SK-MEL-5 (cell line): ENCODE measurements at regions not wholly inside any gene's neighbourhood (a gene's known extent, or its start where the extent isn't known, plus 50 kb on each side); places are given as distances from the start of the nearest gene placed in this dataset.
A peak's percentile ranks its signal among the peaks of the same experiment; 100 is the strongest.
"Not testable (repeated sequence)": the region's sequence is repeated elsewhere in the genome, so short reads cannot be mapped to it uniquely, and the experiment has no call there.

ENCODE experiments used
- DNase-seq: peaks from one replicate; pipeline ENCODE4 v3.0.0-alpha.2; 2016; ENCODE audit warnings: low read depth, low spot score
- in situ Hi-C: cut with HindIII; loops from 2 replicates; pipeline ENCODE4 v1.10.0; 2016; ENCODE audit warnings: low sequenced_read_pairs, high pct_unique_total_duplicates, low pct_unique_long_range_greater_than_20kb

DNA sequence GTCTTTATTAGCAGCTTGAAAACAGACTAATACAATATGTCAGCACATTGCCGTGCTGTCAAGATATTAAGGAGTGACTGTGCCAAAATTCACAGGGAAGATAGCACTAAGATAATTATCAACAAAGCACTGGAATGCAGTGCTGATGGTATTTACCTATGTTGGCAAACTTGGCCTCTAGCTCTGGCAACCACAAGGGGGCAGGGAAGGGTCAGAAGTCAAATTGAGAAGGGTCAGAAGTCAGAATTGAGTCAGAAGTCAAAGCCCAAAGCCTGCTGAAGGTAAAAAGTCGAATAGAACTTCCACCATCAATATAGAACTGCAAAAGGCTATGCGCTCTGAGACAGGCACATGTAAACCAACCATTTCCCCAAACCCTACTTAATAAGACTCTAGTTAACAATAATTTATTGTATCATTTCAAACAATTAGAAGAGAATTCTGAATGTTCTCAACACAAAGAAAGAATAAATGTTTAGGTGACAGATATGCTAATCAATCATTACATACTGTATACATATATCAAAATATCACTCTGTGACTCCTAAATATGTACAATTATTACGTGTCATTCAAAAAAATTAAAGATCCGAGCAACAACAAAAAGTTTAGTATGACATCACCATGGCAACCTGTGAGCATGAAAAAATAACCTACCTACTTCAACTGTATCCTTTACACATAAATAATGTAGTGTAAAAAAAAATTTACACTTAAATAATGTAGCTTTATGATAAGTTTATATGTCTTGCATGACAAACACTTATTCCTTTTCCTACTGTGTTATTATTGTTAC is 916.1 kb downstream of the KCNJ2 start:
- peak; percentile 72 for DNase-seq
- in situ Hi-C loops, result no loop called here

DNA sequence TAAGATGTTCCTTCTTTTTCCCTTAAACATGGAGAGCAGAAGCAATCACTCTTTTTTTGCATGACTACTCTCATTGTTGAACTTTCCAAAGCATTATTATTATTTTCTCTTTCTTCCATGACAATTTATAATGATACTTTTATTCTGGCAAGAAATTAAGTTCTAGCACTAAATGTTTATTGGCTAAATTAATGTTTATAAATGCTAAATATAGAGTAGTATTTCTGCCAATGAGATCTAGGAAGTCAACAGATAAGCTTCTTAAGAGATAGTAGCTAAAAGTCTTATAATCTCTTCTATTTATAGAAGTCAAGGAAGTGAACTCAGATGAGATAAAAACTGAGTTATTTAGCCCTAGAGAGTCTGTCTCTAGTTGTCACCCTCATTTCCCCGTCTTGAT is 920.1 kb downstream of the KCNJ2 start:
- in situ Hi-C loops, result no loop called here

DNA sequence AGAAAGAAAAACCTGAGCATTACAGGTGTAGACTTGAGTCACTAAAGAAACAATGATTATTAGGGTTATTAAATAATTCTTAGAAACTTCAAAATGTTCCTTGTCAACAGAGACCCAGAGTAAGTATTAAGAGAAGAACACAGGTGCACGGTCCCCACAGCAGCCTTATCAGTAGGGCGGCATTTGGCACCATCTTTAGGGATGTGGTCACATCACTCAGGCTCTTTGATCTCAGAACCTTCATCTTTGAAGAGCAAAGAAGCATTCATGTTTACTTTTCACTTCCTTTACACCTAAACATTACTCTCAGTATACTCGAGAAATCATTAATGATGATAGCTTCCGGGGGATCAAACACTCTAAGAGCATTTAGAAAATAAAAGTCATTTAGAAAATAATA is 928.7 kb downstream of the KCNJ2 start:
- in situ Hi-C loops, result no loop called here
- no peak for DNase-seq

More for the DNA sequence above, 920.1 kb downstream of the KCNJ2 start:
- no peak for DNase-seq

DNA sequence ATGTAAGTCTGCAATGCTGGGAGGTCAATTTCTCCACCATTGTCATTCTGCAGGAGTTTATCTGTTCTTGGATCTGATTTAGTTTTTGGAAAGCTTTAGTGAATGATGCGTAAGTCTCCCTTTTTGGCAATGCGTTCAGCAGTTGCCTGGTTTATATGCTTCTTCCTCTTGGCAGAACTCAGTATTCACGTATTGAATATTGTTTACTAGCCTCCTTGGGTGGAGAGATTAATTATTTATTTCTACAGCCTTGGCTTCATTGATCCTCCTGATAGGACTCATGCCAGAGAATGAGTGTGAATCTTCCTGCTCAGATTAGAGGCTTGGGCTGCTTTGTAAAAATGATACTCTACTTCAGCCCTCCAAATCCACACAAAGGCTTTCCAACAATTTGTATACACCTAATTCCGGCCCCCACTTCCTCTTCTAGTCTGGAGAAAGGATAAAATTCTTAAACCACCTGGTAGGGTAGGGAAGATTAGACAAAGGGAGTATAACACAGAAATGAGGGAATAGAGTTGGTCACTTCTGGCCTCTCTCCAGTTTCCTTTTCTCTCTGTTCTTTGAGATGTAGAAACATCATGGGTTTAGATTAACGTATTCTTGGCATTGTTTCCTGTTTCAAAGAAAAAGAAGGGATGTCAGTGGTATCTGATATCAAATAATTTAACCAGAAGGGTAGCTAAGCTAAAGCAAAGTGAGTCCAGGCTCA is 929.8 kb downstream of the KCNJ2 start:
- in situ Hi-C loops, result no loop called here
- DNase-seq, result no peak

DNA sequence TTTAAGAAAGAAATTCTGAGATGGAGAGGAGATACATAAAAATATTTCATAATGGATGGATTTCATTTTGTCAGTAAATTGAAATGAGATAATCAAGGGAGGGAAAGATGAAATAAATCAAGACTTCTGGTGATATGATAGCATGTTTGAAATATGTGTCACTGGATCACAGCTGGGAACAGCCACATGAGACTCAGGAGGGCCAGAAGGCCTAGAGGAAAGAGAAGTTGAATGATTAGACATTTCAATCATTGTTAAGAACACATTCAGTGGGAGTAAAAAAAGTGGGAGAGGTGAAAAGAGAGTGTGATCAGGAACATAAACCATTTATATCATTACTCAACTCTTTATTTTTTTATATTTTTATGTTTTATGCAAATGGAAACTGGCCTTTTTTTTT is 933.4 kb downstream of the KCNJ2 start:
- in situ Hi-C loops, result no loop called here
- DNase-seq, result no peak

DNA sequence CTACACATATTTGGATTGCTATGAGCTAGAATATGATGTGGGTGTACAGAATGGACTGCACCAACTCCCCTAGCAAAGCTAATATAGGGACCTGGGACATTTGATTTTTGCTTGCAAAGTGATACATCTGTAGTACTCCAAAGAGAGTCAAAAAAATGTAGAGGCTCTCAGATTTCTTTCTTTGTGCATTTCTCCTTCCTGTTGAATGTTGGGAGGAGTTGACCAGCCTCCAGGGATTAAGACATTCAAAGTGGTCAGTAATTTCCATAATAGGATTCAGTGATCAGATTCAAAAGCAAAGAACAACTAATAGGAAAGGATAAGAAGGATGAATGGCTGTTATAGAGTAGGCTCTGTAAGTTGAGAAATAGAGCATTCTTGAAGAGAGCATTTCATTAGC is 934.9 kb downstream of the KCNJ2 start:
- in situ Hi-C loops, result no loop called here
- DNase-seq, result no peak

DNA sequence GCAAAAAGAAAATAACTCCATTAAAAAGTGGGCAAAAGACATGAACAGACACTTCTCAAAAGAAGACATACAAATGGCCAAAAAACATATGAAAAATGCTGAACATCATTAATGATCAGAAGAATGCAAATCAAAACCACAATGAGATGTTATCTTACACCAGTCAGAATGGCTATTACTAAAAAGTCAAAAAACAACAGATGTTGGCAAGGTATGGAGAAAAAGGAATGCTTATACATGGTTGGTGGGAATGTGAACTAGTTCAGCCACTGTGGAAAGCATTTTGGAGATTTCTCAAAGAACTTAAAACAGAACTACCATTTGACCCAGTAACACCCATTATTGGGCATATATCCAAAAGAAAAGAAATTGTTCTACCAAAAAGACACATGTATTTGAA is 936.7 kb downstream of the KCNJ2 start:
- DNase-seq, in situ Hi-C loops: not testable (repeated sequence)

DNA sequence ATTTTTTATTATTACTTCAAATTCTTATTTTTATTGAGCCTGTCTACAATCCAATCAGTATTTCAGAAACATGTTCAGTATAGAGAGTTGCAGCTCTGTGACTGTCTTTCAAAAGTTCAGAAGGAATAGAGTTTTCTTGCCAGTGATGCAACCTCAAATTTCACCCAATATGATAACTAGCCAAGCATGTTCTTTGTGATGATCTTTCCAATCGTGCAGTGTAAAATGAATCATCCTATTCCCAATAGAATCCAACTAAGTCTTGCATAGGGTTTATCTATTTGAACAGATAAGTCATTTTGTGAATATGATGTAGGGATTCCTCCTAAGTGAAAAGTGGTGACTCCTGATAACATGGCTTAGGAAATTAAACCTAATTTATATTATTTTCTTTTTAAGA is 937.8 kb downstream of the KCNJ2 start:
- in situ Hi-C loops, result no loop called here
- no peak for DNase-seq

DNA sequence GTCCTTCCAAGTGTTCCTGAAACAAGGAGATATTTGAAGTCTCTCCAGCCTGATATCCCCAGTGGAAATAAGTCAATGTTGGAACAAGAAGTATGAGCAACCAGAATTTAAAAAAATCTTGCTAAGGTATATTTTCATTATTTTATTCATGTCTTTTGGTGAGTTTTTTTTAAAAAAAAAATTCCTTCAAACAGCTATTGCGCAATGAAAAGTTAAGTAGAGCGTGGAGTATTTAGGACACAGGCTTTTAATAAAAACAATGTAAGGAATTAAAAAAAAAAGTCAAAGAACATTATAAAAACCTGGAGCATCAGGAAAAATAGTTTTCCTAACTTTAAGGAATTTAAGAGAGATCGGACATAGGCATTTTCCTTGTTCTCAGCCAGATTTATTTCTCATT is 940.4 kb downstream of the KCNJ2 start:
- no peak for DNase-seq
- in situ Hi-C loops, result no loop called here

DNA sequence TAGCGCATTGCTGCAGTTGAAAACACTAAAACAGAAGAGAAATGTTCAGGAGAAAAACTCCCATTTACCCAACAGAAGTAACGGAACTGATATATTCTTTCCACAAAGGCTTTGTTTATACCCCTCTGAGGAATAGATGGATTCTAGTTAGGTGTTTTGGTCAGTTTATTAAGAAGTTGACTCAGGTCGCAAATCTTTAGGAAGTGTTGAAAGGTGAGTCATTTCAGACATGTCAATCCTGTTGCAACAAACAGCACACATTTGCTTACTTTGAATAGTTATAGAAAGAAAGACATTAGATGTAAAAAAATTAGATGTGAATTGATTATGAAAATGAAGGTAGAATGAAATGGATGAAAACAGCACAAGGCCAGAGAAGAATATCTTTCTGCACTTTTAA is 941.0 kb downstream of the KCNJ2 start:
- DNase-seq, result no peak
- in situ Hi-C loops, result no loop called here

DNA sequence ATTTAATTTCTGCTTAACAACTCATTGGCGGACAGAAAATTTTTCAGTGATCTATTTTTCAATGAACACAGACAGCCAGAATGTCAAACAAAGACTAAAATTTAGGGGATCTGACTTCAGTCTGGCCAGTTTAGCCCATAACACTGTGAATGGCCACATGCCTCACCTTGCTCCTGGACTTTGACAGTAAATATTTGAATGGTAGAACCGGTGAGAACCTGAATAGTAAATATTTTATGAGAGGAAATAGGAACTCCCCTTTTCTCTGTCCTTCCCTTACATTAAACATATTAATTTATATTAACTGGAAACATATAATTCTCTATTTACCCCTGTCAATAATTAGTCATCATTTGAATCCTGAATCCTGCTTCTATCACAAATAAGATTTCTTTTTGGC is 942.1 kb downstream of the KCNJ2 start:
- in situ Hi-C loops, result no loop called here
- DNase-seq, result no peak

DNA sequence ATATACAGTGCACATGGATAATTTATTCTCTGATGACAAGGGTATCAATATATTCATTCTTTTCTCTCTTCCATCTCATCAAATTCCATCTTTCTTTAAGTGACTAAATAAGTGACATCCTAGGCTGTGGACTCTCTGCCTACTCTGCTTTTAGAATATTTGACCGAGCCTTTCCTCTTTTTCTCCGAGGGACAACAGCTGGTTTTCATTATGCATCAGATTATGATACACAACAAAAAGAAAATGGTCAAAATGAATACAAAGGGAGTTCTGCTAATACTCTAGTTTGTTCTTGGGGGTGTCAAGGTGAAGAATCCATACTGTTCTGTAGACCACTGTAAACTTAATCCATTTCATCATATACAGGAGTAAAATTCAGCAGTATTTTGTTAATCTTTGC is 942.6 kb downstream of the KCNJ2 start:
- in situ Hi-C loops, result no loop called here
- DNase-seq, result no peak

DNA sequence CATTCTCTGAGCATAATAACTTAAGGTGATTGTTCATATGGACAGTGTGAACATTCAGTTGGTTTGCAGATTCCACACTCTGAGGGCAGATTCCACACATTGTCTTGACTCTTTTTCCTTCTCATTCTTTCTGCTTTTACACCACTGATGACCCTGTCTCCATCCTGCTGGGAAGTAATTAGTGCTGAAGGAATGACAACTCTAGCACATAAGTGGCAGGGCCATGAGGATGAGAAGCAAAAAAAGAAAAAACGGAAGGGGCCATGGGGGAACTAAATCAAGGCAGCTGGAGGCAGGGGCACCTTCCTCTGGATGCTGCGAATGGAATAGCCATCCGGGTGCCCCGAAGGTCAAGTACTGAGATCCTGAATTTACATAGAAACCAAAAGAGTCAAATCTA is 944.0 kb downstream of the KCNJ2 start:
- in situ Hi-C loops, result no loop called here
- no peak for DNase-seq

DNA sequence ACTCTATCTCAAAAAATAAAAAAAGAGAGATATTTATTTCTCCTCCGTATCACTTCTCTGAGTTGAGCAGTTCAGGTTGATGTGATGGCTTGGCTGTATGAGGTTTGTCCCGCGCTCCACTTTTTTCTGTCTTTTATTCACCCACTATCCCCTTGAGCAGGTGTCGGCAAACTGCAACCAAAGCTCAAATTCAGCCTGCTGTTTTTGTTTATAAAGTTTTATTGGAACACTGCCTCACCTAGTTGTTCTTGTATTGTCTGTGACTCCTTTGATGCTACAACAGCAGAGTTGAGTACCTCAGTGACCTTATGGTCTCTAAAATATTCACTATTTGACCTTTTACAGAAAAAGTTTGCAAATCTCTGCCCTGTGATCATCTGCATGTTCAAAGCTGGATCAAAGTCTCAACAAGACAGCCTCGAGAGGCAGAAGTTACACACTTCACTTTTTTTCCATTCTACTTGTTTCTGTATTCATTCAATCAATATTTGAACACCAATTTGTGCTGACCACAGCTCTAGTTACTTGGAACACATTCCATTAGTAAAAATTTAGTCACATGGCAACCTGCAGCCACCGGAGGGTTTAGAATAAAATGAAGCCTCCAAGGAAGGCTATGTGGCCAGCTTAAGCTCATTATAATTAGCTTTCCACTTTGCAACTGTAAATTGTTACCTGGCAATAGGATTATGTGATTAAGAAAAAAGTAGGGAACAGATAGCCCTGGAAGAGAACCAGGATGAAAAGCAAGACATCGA is 945.8 kb downstream of the KCNJ2 start:
- in situ Hi-C loops, result no loop called here
- DNase-seq, result no peak

DNA sequence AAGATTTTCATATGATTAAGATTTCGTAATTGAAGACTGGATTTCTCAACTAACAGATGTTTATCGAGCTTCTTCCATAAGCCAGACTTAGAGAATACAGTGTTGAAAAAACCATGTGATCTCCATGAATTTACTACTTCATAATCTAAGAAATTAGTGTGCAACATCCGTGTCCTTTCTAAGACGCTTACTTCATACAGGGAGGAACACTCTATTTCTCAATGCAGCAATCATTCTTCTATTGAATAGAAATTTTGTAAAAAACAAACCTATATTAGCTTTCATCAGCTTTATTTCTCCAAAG is 946.3 kb downstream of the KCNJ2 start:
- DNase-seq, result no peak
- in situ Hi-C loops, result no loop called here

DNA sequence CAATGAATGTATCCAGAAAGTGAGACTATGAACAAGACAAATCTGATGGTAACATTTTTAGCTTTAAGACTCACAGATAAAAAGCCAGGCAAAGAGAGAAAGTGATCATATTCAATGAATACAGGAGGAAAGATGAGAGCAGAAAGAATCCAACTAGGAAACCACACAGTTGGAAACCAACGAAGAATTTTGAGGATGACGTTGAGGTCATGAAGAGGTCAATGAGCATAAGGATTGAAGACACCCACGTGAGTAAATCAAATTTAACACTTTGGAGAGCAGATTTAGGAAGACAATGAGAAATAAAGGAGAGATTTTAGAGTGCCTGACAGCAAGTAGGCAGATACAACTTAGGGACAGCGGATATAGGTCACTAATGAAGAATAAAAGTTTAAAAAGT is 948.1 kb downstream of the KCNJ2 start:
- no peak for DNase-seq
- in situ Hi-C loops, result no loop called here

DNA sequence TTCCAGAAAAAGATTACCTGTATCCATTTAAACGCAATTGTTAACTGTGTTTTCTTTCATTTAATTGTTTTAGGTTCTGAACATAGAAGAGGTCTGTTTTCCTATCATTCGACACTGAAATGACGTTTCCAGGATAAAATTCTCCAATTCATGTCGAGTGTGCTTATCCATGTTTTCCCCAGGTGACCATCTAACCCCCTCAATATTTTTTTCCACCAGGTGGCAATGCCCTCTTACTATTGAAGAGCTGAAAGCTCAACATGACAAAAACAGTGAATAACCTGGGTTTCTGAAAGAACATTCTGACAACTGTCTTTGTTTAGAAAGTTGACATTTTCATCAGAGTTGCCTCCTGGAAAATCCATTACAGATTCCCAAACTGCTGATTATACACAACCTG is 948.7 kb downstream of the KCNJ2 start:
- peak; percentile 28 for DNase-seq
- in situ Hi-C loops, result no loop called here

DNA sequence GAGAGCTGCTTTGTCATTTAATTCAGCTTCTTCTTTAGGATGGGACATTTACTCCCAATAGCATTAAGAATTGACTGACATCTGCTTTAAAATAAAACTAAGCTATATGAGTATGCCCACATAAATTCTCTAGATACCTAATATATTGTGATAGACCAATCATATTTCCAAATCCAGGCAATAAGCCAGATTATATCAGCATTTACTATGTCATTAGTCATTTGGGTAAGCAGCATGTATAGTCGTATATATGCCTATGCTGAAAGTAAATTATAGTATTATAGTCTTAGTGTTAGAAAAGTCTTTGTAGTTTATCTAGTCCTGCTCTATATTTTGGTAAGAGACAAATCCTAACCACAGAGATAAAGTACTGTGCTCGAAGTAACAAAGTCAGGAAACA is 958.1 kb downstream of the KCNJ2 start:
- in situ Hi-C loops, result no loop called here
- no peak for DNase-seq

DNA sequence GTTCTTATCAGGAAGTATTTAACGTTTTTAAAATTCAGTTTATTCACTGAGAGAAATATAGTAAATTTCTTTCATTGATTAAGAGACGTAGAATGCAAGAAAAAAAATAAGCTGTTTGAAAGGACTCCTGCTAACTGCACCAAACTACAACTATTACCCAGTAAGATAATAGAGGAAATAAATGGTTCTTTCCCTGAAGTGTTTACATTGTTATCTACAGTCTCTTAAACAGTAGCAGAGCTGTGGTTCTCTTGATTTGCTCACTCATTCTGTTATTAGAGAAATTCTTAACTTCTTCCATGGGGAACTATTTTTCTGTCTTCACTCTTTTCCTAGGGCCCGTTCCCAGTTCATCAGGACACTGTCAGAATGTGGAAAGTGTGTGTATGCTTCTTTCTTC is 973.0 kb downstream of the KCNJ2 start:
- in situ Hi-C loops, result no loop called here
- no peak for DNase-seq
